Endothelial cell (in vitro differentiated cells): ENCODE measurements at regions not wholly inside any gene's neighbourhood (a gene's known extent, or its start where the extent isn't known, plus 50 kb on each side); places are given as distances from the start of the nearest gene placed in this dataset.
"Not testable (repeated sequence)": the region's sequence is repeated elsewhere in the genome, so short reads cannot be mapped to it uniquely, and the experiment has no call there.

Source experiments
- DNase-seq: peaks from one replicate; pipeline ENCODE4 v3.0.0; 2021; ENCODE audit warnings: low spot score
- H3K27ac Mint-ChIP-seq: one replicate; pipeline ENCODE4 v1.8.0; 2021; ENCODE audit warnings: mixed read lengths, inconsistent platforms; ENCODE audit not compliant: unreplicated experiment
- H3K27me3 Mint-ChIP-seq: one replicate; pipeline ENCODE4 v1.8.0; 2021; ENCODE audit warnings: mild to moderate bottlenecking, moderate library complexity, mixed read lengths, inconsistent platforms; ENCODE audit not compliant: unreplicated experiment
- H3K36me3 Mint-ChIP-seq: one replicate; pipeline ENCODE4 v1.8.0; 2021; ENCODE audit warnings: mild to moderate bottlenecking, low read depth, mixed read lengths, inconsistent platforms; ENCODE audit not compliant: unreplicated experiment
- H3K4me1 Mint-ChIP-seq: one replicate; pipeline ENCODE4 v1.8.0; 2021; ENCODE audit warnings: mild to moderate bottlenecking, mixed read lengths, inconsistent platforms; ENCODE audit not compliant: unreplicated experiment
- H3K4me3 Mint-ChIP-seq: one replicate; pipeline ENCODE4 v1.8.0; 2021; ENCODE audit warnings: mild to moderate bottlenecking, mixed read lengths, inconsistent platforms; ENCODE audit not compliant: unreplicated experiment
- H3K9me3 Mint-ChIP-seq: one replicate; pipeline ENCODE4 v1.8.0; 2021; ENCODE audit warnings: mixed read lengths, inconsistent platforms; ENCODE audit not compliant: unreplicated experiment
- TF ChIP-seq, protein P1 (sequence below): fragments of 200-600 bp; sonication (generic); IDR thresholded peaks from one replicate; pipeline ENCODE4 v1.5.0; 2021; ENCODE audit warnings: antibody characterized with exemption; ENCODE audit not compliant: unreplicated experiment

DNA sequence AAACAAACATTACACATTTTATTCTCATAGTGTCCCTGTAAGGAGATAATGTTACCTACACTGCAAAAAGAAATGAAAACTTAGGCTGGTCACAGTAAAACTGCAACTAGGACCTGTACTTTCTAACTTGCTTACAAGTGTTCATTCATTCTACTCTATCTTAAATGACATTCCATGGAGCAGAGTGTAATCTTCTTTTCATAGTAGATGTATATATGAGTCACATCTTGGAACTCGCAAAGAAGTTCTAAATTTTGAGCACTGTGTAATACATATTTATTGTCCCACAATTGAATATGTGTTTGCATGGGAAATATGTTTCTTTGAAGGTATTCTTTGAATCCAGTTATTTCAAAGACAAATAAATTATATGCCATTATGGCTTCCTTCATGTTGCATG lies 1258.5 kb upstream of the ADGRL2 start:
- Mint-ChIP-seq H3K27ac (no peak overlapping the region), H3K4me1 (no peaks in the 10 kb centered on the region), H3K9me3 (no peaks in the 10 kb centered on the region), H3K36me3 (no peaks in the 10 kb centered on the region), H3K4me3 (no peak overlapping the region), H3K27me3 (no peaks in the 10 kb centered on the region)
- TF ChIP-seq, protein P1, sequence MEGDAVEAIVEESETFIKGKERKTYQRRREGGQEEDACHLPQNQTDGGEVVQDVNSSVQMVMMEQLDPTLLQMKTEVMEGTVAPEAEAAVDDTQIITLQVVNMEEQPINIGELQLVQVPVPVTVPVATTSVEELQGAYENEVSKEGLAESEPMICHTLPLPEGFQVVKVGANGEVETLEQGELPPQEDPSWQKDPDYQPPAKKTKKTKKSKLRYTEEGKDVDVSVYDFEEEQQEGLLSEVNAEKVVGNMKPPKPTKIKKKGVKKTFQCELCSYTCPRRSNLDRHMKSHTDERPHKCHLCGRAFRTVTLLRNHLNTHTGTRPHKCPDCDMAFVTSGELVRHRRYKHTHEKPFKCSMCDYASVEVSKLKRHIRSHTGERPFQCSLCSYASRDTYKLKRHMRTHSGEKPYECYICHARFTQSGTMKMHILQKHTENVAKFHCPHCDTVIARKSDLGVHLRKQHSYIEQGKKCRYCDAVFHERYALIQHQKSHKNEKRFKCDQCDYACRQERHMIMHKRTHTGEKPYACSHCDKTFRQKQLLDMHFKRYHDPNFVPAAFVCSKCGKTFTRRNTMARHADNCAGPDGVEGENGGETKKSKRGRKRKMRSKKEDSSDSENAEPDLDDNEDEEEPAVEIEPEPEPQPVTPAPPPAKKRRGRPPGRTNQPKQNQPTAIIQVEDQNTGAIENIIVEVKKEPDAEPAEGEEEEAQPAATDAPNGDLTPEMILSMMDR: no peak
- DNase-seq: no peak

GRCh38 chr1:80540596-80540995 lies 1260.1 kb upstream of the ADGRL2 start:
- TF ChIP-seq, protein P1: no peak
- H3K27me3 Mint-ChIP-seq: no peaks in the 10 kb centered on the region
- H3K36me3 Mint-ChIP-seq: no peaks in the 10 kb centered on the region
- no peak overlapping the region for H3K4me3 Mint-ChIP-seq
- DNase-seq: no peak
- H3K4me1 Mint-ChIP-seq: no peaks in the 10 kb centered on the region
- no peak overlapping the region for H3K27ac Mint-ChIP-seq
- H3K9me3 Mint-ChIP-seq: no peaks in the 10 kb centered on the region

GRCh38 chr1:80540149-80540548 lies 1260.6 kb upstream of the ADGRL2 start:
- DNase-seq: no peak
- H3K27me3 Mint-ChIP-seq: no peaks in the 10 kb centered on the region
- H3K4me1 Mint-ChIP-seq: peaks cover under 1% of the 10 kb centered on the region
- H3K9me3 Mint-ChIP-seq: no peaks in the 10 kb centered on the region
- H3K4me3 Mint-ChIP-seq: no peak overlapping the region
- no peaks in the 10 kb centered on the region for H3K36me3 Mint-ChIP-seq
- TF ChIP-seq, protein P1: no peak
- H3K27ac Mint-ChIP-seq: no peak overlapping the region

GRCh38 chr1:80539298-80539697 lies 1261.4 kb upstream of the ADGRL2 start:
- H3K4me1 Mint-ChIP-seq, DNase-seq, H3K9me3 Mint-ChIP-seq, H3K4me3 Mint-ChIP-seq, H3K27me3 Mint-ChIP-seq, H3K27ac Mint-ChIP-seq, H3K36me3 Mint-ChIP-seq: not testable (repeated sequence)

GRCh38 chr1:80536461-80536860 lies 1264.3 kb upstream of the ADGRL2 start:
- no peaks in the 10 kb centered on the region for H3K27me3 Mint-ChIP-seq
- H3K4me3 Mint-ChIP-seq: no peak overlapping the region
- TF ChIP-seq, protein P1: no peak
- no peak for DNase-seq
- H3K4me1 Mint-ChIP-seq: peaks cover 13% of the 10 kb centered on the region
- no peaks in the 10 kb centered on the region for H3K9me3 Mint-ChIP-seq
- H3K27ac Mint-ChIP-seq: no peak overlapping the region
- no peaks in the 10 kb centered on the region for H3K36me3 Mint-ChIP-seq

DNA sequence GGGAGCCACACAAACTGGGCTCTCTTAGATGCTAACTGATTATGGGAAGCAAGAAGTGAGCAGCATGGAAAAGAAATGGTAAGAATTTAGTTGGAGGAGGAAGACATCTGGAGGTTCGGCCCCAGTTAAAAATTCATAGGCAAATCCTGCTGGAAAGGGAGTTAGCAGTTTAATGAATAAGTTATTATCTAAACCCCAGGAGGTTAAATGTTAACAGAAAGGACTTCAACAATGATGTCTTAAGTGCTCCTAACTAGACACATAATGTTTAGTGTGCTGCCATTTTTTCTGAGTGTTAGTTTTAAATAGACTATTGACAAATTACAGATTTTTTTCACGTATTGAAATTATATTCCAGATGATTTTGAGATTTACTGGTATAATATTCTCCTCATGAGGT lies 1265.3 kb upstream of the ADGRL2 start:
- H3K4me1 Mint-ChIP-seq: peaks cover 13% of the 10 kb centered on the region
- no peak overlapping the region for H3K4me3 Mint-ChIP-seq
- H3K9me3 Mint-ChIP-seq: no peaks in the 10 kb centered on the region
- no peak for DNase-seq
- no peak overlapping the region for H3K27ac Mint-ChIP-seq
- no peaks in the 10 kb centered on the region for H3K27me3 Mint-ChIP-seq
- TF ChIP-seq, protein P1: no peak
- H3K36me3 Mint-ChIP-seq: no peaks in the 10 kb centered on the region
